Left ventricle myocardium inferior (tissue), 1 donor: ENCODE measurements at regions not wholly inside any gene's neighbourhood (a gene's known extent, or its start where the extent isn't known, plus 50 kb on each side); places are given as distances from the start of the nearest gene placed in this dataset.
"Not testable (repeated sequence)": the region's sequence is repeated elsewhere in the genome, so short reads cannot be mapped to it uniquely, and the experiment has no call there.

Source experiments
- DNase-seq: peaks from one replicate; pipeline ENCODE4 v3.0.0-alpha.2; 2020
- H3K27ac ChIP-seq: fragments of 200-600 bp; replicated peaks from 2 replicates; pipeline ENCODE4 v1.8.0; 2021
- H3K27me3 ChIP-seq: fragments of 200-600 bp; 2 replicates; pipeline ENCODE4 v1.8.0; 2021; ENCODE audit warnings: low read depth
- H3K36me3 ChIP-seq: fragments of 200-600 bp; 2 replicates; pipeline ENCODE4 v1.8.0; 2021
- H3K4me1 ChIP-seq: fragments of 200-600 bp; 2 replicates; pipeline ENCODE4 v1.8.0; 2021
- H3K4me3 ChIP-seq: fragments of 200-600 bp; 2 replicates; pipeline ENCODE4 v1.8.0; 2021; ENCODE audit warnings: mild to moderate bottlenecking, moderate library complexity
- H3K9me3 ChIP-seq: fragments of 200-600 bp; replicated peaks from 2 replicates; pipeline ENCODE4 v1.8.0; 2021
- intact Hi-C: fragments of 100-400 bp; cut with micrococcal nuclease; formaldehyde crosslinking; loops from one replicate; pipeline ENCODE4 v1.11.0; 2022
- TF ChIP-seq, protein P1 (sequence below): fragments of 200-600 bp; IDR thresholded peaks from 2 replicates; pipeline ENCODE4 v1.8.0; 2021; ENCODE audit warnings: antibody characterized with exemption, mild to moderate bottlenecking, borderline replicate concordance
- donor health status: DM: no; HTN: yes; CAD: no; lungs with severe emphysema.

- DNase-seq, result no peak
- Histone ChIP-seq H3K9me3 (peaks cover 32% of the 10 kb centered on the region), H3K27me3 (no peaks in the 10 kb centered on the region)
These were observed 161.3 kb upstream of the UBE2E3 start for GRCh38 chr2:180819106-180819505.

GRCh38 chr2:180818700-180819099 lies 161.7 kb upstream of the UBE2E3 start:
- H3K4me1 ChIP-seq, H3K27me3 ChIP-seq, H3K27ac ChIP-seq, H3K36me3 ChIP-seq, DNase-seq, H3K4me3 ChIP-seq, intact Hi-C loops: not testable (repeated sequence)
- peaks cover 36% of the 10 kb centered on the region for H3K9me3 ChIP-seq

More at GRCh38 chr2:180819106-180819505, 161.3 kb upstream of the UBE2E3 start:
- intact Hi-C loops, result no loop called here
- Histone ChIP-seq H3K27ac (no peak overlapping the region), H3K4me3 (no peak overlapping the region), H3K36me3 (no peaks in the 10 kb centered on the region), H3K4me1 (no peaks in the 10 kb centered on the region)
- TF ChIP-seq, protein P1, sequence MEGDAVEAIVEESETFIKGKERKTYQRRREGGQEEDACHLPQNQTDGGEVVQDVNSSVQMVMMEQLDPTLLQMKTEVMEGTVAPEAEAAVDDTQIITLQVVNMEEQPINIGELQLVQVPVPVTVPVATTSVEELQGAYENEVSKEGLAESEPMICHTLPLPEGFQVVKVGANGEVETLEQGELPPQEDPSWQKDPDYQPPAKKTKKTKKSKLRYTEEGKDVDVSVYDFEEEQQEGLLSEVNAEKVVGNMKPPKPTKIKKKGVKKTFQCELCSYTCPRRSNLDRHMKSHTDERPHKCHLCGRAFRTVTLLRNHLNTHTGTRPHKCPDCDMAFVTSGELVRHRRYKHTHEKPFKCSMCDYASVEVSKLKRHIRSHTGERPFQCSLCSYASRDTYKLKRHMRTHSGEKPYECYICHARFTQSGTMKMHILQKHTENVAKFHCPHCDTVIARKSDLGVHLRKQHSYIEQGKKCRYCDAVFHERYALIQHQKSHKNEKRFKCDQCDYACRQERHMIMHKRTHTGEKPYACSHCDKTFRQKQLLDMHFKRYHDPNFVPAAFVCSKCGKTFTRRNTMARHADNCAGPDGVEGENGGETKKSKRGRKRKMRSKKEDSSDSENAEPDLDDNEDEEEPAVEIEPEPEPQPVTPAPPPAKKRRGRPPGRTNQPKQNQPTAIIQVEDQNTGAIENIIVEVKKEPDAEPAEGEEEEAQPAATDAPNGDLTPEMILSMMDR, result no peak

GRCh38 chr2:180799141-180799540 lies 181.3 kb upstream of the UBE2E3 start:
- DNase-seq, result no peak
- no peak overlapping the region for H3K27ac ChIP-seq
- H3K36me3 ChIP-seq, result no peaks in the 10 kb centered on the region
- H3K4me1 ChIP-seq, result no peaks in the 10 kb centered on the region
- no peaks in the 10 kb centered on the region for H3K9me3 ChIP-seq
- no peaks in the 10 kb centered on the region for H3K27me3 ChIP-seq
- intact Hi-C loops, result no loop called here
- TF ChIP-seq, protein P1, result no peak
- no peak overlapping the region for H3K4me3 ChIP-seq

DNA sequence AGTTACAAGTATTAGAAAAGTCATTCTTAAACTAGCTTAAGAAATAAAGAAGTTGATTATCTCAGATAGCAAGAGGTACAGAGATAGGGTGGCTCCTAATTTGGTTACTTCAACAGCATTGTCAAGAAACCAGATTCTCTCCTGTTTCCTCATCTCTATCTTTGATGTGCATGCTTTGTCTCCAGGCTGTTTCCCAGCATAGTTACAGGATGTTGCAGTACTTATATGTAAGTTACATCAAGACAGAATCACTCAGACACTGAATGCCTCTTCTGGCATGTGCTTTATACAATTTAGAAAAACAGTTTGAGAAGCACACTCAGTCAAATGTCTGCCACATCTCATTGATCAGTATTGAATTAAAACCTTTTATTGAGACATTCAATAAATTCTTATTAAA lies 189.5 kb upstream of the UBE2E3 start:
- intact Hi-C loops, result no loop called here

DNA sequence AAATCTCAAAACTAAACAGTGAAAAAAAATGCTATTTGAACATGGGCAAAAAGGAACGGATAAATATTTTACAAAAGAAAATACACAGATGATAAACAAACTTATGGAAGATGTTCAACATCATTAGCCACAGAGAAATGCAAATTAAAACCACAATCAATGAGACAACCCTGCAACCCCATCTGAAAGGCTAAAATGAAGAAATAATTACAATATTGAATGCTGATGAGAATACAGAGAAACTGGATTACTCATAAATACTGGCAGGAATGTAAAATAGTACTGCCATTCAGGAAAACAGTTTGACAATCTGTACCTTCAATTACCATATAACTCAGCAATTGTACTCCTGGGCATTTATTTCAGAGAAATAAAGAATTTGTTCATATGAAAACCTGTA lies 193.1 kb upstream of the UBE2E3 start:
- peaks cover 4% of the 10 kb centered on the region for H3K27me3 ChIP-seq
- no peak overlapping the region for H3K4me3 ChIP-seq
- no peak overlapping the region for H3K27ac ChIP-seq
- TF ChIP-seq, protein P1, result no peak
- H3K4me1 ChIP-seq, result no peaks in the 10 kb centered on the region
- intact Hi-C loops, result no loop called here
- H3K9me3 ChIP-seq, result peaks cover 6% of the 10 kb centered on the region
- DNase-seq, result no peak
- no peaks in the 10 kb centered on the region for H3K36me3 ChIP-seq

More for the DNA sequence above, 189.5 kb upstream of the UBE2E3 start:
- H3K27me3 ChIP-seq, result peaks cover 4% of the 10 kb centered on the region
- no peak for DNase-seq
- no peaks in the 10 kb centered on the region for H3K9me3 ChIP-seq
- no peak overlapping the region for H3K4me3 ChIP-seq
- TF ChIP-seq, protein P1, result no peak
- no peak overlapping the region for H3K27ac ChIP-seq
- no peaks in the 10 kb centered on the region for H3K36me3 ChIP-seq
- H3K4me1 ChIP-seq, result no peaks in the 10 kb centered on the region

DNA sequence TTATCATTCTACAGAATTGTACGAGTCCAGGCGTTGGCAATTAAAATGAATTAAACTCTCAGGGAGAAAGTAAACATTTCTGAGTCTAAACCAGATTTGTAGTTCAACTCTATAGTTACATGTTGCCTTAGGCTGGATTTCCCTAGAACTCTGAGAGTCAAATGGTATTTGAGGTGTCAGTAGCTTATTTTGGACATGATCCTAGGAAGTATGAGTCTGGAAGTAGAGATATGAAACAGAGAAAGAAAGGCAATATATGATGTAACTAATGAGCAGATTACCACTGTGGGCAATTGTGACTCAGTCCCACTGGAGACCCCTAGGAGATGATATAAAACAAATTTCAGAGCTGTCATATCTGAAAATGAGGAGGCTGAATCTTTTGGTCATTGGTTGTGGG lies 199.1 kb upstream of the UBE2E3 start:
- Histone ChIP-seq H3K4me1 (no peaks in the 10 kb centered on the region), H3K27ac (no peak overlapping the region), H3K4me3 (no peak overlapping the region), H3K9me3 (peaks cover 6% of the 10 kb centered on the region), H3K27me3 (no peaks in the 10 kb centered on the region), H3K36me3 (no peaks in the 10 kb centered on the region)
- intact Hi-C loops, result no loop called here
- DNase-seq, result no peak
- TF ChIP-seq, protein P1, result no peak
